D721Med (cell line): ENCODE measurements at regions not wholly inside any gene's neighbourhood (a gene's known extent, or its start where the extent isn't known, plus 50 kb on each side); places are given as distances from the start of the nearest gene placed in this dataset.

Experiments used
- DNase-seq: peaks from one replicate; pipeline ENCODE4 v3.0.0; 2011; ENCODE audit warnings: low spot score; ENCODE audit not compliant: insufficient read length
- FAIRE-seq: peaks from 2 replicates; lab custom pipeline; 2011; peaks lifted over from hg19 to GRCh38; lab: Jason Lieb, UNC
- TF ChIP-seq, protein P1 (sequence below): IDR thresholded peaks from 2 replicates; pipeline ENCODE4 v1.5.1; 2012; ENCODE audit warnings: mild to moderate bottlenecking, control low read depth; ENCODE audit not compliant: insufficient read depth; ENCODE audit errors: missing control alignments

DNA sequence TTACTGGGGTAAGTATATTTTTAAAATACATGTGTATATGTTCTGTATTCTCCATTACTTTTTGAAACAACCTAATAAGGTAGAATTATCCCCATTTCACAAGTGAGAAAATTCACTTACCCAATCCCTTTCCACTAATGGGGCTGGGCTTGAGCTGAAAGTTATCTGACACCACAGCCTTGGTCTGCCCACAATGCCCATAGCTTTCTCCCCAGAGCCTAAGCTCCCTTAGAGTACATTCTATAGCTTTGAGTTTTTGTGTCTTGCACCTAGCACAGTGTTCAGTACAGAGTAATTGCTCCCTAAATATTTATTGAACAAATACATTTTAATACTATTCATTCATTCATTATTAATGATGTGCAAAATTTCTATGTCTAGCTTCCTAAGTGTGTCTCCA lies 152.7 kb upstream of the RUNX1 start:
- FAIRE-seq = no peak
- no peak for DNase-seq
- TF ChIP-seq, protein P1, sequence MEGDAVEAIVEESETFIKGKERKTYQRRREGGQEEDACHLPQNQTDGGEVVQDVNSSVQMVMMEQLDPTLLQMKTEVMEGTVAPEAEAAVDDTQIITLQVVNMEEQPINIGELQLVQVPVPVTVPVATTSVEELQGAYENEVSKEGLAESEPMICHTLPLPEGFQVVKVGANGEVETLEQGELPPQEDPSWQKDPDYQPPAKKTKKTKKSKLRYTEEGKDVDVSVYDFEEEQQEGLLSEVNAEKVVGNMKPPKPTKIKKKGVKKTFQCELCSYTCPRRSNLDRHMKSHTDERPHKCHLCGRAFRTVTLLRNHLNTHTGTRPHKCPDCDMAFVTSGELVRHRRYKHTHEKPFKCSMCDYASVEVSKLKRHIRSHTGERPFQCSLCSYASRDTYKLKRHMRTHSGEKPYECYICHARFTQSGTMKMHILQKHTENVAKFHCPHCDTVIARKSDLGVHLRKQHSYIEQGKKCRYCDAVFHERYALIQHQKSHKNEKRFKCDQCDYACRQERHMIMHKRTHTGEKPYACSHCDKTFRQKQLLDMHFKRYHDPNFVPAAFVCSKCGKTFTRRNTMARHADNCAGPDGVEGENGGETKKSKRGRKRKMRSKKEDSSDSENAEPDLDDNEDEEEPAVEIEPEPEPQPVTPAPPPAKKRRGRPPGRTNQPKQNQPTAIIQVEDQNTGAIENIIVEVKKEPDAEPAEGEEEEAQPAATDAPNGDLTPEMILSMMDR = no peak

DNA sequence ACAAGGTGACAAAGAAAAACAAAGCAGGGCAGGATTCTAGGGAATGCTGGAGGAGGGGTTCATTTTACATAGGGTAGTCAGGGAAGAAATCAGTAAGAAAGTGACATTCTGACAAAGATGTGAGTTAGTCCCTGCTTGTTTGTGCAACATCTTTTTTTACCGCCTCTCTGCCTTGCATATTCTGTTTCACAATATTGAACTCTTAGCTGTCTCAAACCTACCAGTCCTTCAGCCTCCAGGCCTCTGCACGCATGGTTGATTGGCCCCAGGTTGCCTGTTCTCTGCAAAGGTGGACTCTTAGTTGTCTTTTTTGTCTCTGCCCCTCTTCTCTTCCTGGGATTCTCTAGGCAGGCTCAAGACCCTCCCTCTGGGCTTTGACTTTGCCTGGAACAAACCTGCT lies 152.2 kb upstream of the RUNX1 start:
- FAIRE-seq (no peak), DNase-seq (no peak)
- TF ChIP-seq, protein P1 = no peak

DNA sequence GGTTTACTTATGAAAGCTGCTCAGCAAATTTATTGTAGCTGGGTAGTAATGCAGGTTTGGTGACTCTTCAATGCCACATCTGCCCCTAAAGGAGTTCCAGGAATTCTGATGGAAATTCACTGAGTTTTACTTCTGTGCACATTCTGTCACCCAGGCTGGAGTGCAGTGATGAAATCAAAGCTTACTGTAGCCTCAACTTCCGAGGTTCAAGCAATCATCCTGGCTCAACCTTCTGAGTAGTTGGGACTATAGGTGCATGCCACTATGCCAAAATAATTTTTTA lies 150.6 kb upstream of the RUNX1 start:
- TF ChIP-seq, protein P1 = no peak
- DNase-seq = no peak
- no peak for FAIRE-seq

DNA sequence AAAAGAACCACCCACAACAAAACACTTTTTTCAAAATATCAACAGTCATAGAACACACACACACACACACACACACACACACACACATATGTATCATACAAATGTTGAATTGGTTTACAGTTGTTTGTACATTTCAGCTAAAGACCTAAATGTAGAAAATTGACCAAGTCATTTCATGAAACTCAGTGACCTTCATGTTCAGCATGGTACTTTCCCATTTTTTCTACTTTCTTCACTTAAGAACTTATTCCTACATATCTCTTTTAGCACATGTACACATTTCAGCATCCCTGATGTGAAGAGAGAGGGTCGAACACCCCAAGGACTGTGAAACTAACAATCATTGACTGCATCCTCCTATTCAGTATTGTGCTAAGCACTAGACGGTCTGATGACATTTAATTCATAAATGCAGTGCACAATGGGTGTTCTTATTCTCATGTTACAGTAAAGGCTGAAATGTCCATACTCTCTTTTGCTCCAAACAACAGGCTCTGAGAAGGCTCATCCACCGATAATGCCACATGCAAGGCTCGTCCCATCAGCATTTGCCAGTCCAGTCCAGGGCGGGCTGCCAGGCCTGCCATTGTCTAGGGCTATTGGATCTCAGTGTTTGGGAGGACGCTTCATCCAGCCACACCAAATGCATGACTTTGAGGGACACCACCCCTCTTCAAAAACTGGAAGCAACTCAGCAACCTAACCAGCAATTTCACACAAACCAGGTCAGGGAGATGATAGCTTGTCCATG lies 150.1 kb upstream of the RUNX1 start:
- DNase-seq = no peak
- TF ChIP-seq, protein P1 = no peak
- no peak for FAIRE-seq

DNA sequence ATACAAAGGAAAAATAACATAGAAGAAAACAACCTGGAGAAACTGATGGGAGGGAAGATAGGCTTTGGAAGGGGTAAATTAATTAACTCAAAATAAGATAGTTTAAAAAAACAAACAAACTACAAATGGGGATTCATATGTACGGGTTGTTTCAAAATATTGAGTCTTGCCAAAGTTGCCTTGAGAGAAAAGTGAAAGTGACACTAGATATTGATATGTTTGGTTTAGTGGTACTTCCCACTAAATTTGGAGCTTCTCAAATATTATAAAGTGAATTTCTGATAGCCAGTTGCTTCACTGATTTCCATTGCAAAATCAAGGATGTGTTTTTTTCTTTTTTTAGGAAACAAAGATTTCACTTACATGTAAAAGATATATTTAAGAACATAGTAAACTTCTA lies 149.5 kb upstream of the RUNX1 start:
- TF ChIP-seq, protein P1 = no peak
- FAIRE-seq (no peak), DNase-seq (no peak)

DNA sequence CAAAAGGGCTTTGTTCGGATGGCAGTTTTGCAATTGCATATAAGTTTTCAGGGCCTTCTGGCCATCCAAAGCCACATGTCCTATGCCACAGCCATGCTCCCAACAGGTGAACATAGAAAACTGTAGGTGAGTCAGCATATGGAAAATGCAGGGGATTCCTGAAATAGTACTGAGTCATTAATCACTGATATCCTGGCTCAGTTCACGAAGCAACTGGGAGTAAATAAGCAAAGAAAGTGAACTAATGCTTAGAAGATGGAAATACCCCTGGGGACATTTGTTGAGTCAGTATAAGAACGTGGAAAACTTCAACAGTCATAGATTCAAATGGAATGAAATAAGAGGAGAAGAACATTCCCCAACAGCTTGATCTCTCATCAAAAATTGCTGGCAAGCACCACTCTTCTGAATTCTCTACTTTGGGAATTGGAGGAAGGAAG lies 148.9 kb upstream of the RUNX1 start:
- FAIRE-seq (no peak), DNase-seq (no peak)
- TF ChIP-seq, protein P1 = no peak

DNA sequence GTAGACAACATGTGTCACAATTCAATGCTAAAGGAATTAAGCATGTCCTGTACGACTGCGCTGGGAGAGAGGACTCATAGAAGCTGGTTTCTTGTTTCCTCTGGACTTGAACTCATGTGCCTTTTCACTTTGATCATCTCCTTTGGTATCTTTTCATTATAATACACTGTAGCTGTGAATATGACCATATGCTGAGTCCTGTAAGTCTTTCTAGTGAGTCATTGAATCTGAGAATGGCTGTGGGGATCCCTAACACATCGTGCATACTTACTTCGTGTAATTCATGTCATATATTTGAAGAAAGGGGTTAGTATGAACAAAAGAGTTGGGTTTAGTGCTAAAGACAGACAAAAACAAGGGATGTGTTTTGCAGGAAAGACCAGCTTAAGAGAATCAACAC lies 148.1 kb upstream of the RUNX1 start:
- TF ChIP-seq, protein P1 = no peak
- DNase-seq (no peak), FAIRE-seq (no peak)
